H1 (cell line): ENCODE measurements at regions not wholly inside any gene's neighbourhood (a gene's known extent, or its start where the extent isn't known, plus 50 kb on each side); places are given as distances from the start of the nearest gene placed in this dataset.

ENCODE experiments used
- CBX8 ChIP-seq: fragments of 300-800, 300-1000 bp; sonication (generic); IDR thresholded peaks from 2 replicates; pipeline ENCODE4 v1.7.1; 2016; ENCODE audit warnings: low read depth, low read length, borderline replicate concordance
- CHD2 ChIP-seq: IDR thresholded peaks from 2 replicates; pipeline ENCODE4 v1.6.1; 2012; ENCODE audit warnings: low read length, improper control_type of control experiment
- GABPA ChIP-seq: IDR thresholded peaks from 2 replicates; pipeline ENCODE4 v1.6.1; 2011; ENCODE audit warnings: mild to moderate bottlenecking, low read length, moderate library complexity, borderline replicate concordance; ENCODE audit not compliant: insufficient read depth
- HDAC2 ChIP-seq, 2 experiments: fragments of 300-600 bp in 1 of 2; sonication (generic) in 1 of 2; IDR thresholded peaks; 2 replicates each; pipeline ENCODE4 v1.6.1; 2011 to 2012; ENCODE audit warnings: low read depth in 2 of 2, low read length in 2 of 2, mild to moderate bottlenecking in 2 of 2, moderate library complexity in 2 of 2, borderline replicate concordance in 1 of 2, inconsistent platforms in 1 of 2
- HDAC6 ChIP-seq: IDR thresholded peaks from one replicate; pipeline ENCODE4 v1.7.1; 2012; ENCODE audit warnings: low read depth, mild to moderate bottlenecking, inconsistent platforms, low read length, moderate library complexity
- SAP30 ChIP-seq: fragments of 300-600 bp; sonication (generic); IDR thresholded peaks from 2 replicates; pipeline ENCODE4 v1.7.1; 2012; ENCODE audit warnings: low read length, moderate library complexity, mild to moderate bottlenecking, inconsistent platforms; ENCODE audit not compliant: insufficient read depth, insufficient replicate concordance
- SRF ChIP-seq: IDR thresholded peaks from 2 replicates; pipeline ENCODE4 v1.6.1; 2011; ENCODE audit warnings: mild to moderate bottlenecking, low read depth, low read length, moderate library complexity
- YY1 ChIP-seq: IDR thresholded peaks from 2 replicates; pipeline ENCODE4 v1.6.1; 2011; ENCODE audit warnings: low read depth, mild to moderate bottlenecking, low read length
- TF ChIP-seq, protein P1 (sequence below): fragments of 300-600 bp; sonication (generic); IDR thresholded peaks from 2 replicates; pipeline ENCODE4 v1.7.1; 2012; ENCODE audit warnings: low read length, moderate library complexity, mild to moderate bottlenecking, inconsistent platforms; ENCODE audit not compliant: insufficient replicate concordance
- TF ChIP-seq, protein P2 (sequence below): IDR thresholded peaks from 2 replicates; pipeline ENCODE4 v1.6.1; 2011; ENCODE audit warnings: low read length, improper control_type of control experiment

DNA sequence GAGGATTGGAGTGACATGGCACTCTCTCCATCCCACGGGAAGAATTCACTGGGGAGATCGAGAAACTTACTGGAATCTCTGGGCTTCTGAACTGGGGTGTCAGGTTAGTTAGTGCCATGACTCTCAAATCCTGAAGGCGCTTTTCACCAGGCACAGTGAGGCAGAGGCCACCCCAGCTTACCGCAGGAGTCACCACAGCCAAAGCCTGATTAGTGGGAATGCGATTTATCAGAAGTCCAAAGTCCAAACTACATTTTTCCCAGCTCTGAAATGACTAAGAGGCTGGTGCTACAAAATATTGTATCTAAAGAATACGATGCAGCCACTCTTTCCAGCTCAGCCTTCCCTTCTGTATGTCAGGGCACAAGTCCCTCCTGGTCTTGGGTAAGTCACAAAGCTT is 334.8 kb upstream of the SHH start (continued):
- TF ChIP-seq, protein P1, sequence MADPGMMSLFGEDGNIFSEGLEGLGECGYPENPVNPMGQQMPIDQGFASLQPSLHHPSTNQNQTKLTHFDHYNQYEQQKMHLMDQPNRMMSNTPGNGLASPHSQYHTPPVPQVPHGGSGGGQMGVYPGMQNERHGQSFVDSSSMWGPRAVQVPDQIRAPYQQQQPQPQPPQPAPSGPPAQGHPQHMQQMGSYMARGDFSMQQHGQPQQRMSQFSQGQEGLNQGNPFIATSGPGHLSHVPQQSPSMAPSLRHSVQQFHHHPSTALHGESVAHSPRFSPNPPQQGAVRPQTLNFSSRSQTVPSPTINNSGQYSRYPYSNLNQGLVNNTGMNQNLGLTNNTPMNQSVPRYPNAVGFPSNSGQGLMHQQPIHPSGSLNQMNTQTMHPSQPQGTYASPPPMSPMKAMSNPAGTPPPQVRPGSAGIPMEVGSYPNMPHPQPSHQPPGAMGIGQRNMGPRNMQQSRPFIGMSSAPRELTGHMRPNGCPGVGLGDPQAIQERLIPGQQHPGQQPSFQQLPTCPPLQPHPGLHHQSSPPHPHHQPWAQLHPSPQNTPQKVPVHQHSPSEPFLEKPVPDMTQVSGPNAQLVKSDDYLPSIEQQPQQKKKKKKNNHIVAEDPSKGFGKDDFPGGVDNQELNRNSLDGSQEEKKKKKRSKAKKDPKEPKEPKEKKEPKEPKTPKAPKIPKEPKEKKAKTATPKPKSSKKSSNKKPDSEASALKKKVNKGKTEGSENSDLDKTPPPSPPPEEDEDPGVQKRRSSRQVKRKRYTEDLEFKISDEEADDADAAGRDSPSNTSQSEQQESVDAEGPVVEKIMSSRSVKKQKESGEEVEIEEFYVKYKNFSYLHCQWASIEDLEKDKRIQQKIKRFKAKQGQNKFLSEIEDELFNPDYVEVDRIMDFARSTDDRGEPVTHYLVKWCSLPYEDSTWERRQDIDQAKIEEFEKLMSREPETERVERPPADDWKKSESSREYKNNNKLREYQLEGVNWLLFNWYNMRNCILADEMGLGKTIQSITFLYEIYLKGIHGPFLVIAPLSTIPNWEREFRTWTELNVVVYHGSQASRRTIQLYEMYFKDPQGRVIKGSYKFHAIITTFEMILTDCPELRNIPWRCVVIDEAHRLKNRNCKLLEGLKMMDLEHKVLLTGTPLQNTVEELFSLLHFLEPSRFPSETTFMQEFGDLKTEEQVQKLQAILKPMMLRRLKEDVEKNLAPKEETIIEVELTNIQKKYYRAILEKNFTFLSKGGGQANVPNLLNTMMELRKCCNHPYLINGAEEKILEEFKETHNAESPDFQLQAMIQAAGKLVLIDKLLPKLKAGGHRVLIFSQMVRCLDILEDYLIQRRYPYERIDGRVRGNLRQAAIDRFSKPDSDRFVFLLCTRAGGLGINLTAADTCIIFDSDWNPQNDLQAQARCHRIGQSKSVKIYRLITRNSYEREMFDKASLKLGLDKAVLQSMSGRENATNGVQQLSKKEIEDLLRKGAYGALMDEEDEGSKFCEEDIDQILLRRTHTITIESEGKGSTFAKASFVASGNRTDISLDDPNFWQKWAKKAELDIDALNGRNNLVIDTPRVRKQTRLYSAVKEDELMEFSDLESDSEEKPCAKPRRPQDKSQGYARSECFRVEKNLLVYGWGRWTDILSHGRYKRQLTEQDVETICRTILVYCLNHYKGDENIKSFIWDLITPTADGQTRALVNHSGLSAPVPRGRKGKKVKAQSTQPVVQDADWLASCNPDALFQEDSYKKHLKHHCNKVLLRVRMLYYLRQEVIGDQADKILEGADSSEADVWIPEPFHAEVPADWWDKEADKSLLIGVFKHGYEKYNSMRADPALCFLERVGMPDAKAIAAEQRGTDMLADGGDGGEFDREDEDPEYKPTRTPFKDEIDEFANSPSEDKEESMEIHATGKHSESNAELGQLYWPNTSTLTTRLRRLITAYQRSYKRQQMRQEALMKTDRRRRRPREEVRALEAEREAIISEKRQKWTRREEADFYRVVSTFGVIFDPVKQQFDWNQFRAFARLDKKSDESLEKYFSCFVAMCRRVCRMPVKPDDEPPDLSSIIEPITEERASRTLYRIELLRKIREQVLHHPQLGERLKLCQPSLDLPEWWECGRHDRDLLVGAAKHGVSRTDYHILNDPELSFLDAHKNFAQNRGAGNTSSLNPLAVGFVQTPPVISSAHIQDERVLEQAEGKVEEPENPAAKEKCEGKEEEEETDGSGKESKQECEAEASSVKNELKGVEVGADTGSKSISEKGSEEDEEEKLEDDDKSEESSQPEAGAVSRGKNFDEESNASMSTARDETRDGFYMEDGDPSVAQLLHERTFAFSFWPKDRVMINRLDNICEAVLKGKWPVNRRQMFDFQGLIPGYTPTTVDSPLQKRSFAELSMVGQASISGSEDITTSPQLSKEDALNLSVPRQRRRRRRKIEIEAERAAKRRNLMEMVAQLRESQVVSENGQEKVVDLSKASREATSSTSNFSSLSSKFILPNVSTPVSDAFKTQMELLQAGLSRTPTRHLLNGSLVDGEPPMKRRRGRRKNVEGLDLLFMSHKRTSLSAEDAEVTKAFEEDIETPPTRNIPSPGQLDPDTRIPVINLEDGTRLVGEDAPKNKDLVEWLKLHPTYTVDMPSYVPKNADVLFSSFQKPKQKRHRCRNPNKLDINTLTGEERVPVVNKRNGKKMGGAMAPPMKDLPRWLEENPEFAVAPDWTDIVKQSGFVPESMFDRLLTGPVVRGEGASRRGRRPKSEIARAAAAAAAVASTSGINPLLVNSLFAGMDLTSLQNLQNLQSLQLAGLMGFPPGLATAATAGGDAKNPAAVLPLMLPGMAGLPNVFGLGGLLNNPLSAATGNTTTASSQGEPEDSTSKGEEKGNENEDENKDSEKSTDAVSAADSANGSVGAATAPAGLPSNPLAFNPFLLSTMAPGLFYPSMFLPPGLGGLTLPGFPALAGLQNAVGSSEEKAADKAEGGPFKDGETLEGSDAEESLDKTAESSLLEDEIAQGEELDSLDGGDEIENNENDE: no peak
- TF ChIP-seq YY1 (no peak), SAP30 (no peak), CBX8 (no peak), HDAC6 (no peak), HDAC2 (IDR thresholded peaks at IDR 0.05; ENCODE audit: borderline replicate concordance in 1 of 2, low read depth in 2 of 2, low read length in 2 of 2) (no peak), CHD2 (no peak), SRF (no peak), GABPA (no peak)
- TF ChIP-seq, protein P2, sequence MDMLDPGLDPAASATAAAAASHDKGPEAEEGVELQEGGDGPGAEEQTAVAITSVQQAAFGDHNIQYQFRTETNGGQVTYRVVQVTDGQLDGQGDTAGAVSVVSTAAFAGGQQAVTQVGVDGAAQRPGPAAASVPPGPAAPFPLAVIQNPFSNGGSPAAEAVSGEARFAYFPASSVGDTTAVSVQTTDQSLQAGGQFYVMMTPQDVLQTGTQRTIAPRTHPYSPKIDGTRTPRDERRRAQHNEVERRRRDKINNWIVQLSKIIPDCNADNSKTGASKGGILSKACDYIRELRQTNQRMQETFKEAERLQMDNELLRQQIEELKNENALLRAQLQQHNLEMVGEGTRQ: no peak
- TF ChIP-seq, all 59 proteins: peak for 0
